Activated naive CD4-positive, alpha-beta T cell treated with anti-CD3 and anti-CD28 coated beads, Interleukin-2, amount 50 U/mL, for 24 hours (primary cell): ENCODE measurements at regions not wholly inside any gene's neighbourhood (a gene's known extent, or its start where the extent isn't known, plus 50 kb on each side); places are given as distances from the start of the nearest gene placed in this dataset.

Experiments used
- H3K27ac Mint-ChIP-seq: one replicate; pipeline ENCODE4 v1.8.0; 2021; ENCODE audit warnings: mild to moderate bottlenecking, mixed read lengths
- H3K27me3 Mint-ChIP-seq: one replicate; pipeline ENCODE4 v1.8.0; 2021; ENCODE audit warnings: mixed read lengths
- H3K36me3 Mint-ChIP-seq: one replicate; pipeline ENCODE4 v1.8.0; 2021; ENCODE audit warnings: mixed read lengths
- H3K4me1 Mint-ChIP-seq: one replicate; pipeline ENCODE4 v1.8.0; 2021; ENCODE audit warnings: mixed read lengths
- H3K4me3 Mint-ChIP-seq: one replicate; pipeline ENCODE4 v1.8.0; 2021; ENCODE audit warnings: mild to moderate bottlenecking, mixed read lengths
- H3K9me3 Mint-ChIP-seq: one replicate; pipeline ENCODE4 v1.8.0; 2021; ENCODE audit warnings: mixed read lengths

DNA sequence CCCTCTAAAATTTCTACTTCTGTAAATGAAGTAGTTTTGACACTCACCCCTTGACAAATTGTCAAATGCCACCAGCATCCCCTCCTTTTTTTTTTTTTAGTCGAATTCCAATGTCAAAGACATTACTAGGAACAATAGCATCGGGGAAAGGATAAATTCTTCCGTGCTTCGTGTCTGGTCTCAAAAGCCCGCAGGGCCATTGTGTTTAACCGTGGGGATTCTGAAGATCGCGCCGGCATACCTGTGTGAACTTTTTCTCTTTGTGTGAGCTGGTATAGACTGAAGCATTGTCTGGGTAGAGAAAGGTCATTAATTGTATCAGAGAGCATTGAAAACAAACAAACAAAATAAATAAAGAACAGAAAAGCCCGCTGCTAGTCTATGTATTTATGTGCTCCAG lies 313.9 kb downstream of the ASMT start:
- H3K27ac Mint-ChIP-seq: no peak overlapping the region
- no peaks in the 10 kb centered on the region for H3K4me1 Mint-ChIP-seq
- H3K4me3 Mint-ChIP-seq: no peak overlapping the region
- peaks cover 5% of the 10 kb centered on the region for H3K27me3 Mint-ChIP-seq
- no peaks in the 10 kb centered on the region for H3K9me3 Mint-ChIP-seq
- H3K36me3 Mint-ChIP-seq: peaks cover 2% of the 10 kb centered on the region

DNA sequence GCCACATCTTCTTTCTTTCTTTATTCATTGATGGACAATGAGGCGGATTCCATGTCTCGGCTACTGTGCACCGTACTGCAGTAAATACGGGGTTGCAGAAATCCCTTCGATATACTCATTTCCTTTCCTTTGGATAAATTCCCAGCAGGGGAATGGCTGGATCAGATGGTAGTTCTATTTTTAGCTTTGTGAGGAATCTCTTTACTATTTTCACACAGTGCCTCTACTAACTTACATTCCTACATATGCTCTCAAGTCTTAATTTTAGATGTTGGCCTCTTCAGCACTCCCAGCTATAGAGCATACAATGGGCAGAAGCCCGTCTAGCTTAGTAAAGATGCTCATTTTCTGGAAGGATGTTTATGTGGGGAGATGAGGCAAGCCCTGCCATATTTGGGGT lies 317.4 kb downstream of the ASMT start:
- H3K4me3 Mint-ChIP-seq: no peak overlapping the region

DNA sequence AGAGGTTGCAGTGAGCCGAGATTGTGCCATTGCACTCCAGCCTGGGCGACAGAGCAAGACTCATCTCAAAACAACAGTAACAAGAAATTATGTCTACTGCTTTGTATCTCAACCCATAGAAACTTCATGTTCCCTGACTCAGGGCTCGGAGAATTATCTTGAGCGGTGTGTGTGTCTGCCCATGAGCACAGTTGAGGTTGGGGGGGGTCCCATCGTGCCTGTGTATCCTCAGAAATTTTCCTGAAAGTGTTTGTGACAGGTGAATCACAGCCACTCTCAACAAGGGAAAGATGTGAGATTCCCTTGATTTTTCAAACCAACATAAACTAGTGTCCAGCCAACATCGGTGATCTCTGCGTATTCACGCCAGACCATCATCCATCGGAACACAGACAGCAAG lies 319.1 kb downstream of the ASMT start:
- peaks cover 8% of the 10 kb centered on the region for H3K9me3 Mint-ChIP-seq
- peaks cover 2% of the 10 kb centered on the region for H3K36me3 Mint-ChIP-seq
- no peak overlapping the region for H3K27ac Mint-ChIP-seq
- H3K27me3 Mint-ChIP-seq: peaks cover 2% of the 10 kb centered on the region
- H3K4me1 Mint-ChIP-seq: peaks cover 10% of the 10 kb centered on the region
- H3K4me3 Mint-ChIP-seq: no peak overlapping the region

More for the DNA sequence above, 317.4 kb downstream of the ASMT start:
- H3K4me1 Mint-ChIP-seq: no peaks in the 10 kb centered on the region
- H3K9me3 Mint-ChIP-seq: no peaks in the 10 kb centered on the region
- no peak overlapping the region for H3K27ac Mint-ChIP-seq
- peaks cover 2% of the 10 kb centered on the region for H3K36me3 Mint-ChIP-seq
- H3K27me3 Mint-ChIP-seq: peaks cover 2% of the 10 kb centered on the region

DNA sequence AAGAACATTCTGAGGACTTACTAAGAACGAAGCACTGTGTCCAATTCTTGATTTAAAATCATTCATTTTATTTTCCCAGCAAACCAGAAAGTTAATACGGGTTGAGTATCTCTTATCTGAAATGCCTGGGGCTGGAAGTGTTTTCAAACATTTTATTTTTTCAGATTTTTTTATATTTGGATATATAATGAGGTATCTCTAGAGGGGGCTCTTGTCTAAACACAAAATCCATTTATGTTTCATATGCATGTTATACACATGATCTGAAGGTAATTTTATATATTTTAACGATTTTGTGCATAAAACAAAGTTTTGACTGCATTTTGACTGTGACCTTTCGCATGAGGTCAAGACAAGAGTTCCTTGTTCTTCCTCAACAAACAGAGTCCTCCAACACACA lies 320.9 kb downstream of the ASMT start:
- Mint-ChIP-seq H3K9me3 (peaks cover 10% of the 10 kb centered on the region), H3K4me3 (no peak overlapping the region), H3K4me1 (peaks cover 10% of the 10 kb centered on the region), H3K27ac (no peak overlapping the region), H3K36me3 (peaks cover 2% of the 10 kb centered on the region), H3K27me3 (peaks cover 2% of the 10 kb centered on the region)

DNA sequence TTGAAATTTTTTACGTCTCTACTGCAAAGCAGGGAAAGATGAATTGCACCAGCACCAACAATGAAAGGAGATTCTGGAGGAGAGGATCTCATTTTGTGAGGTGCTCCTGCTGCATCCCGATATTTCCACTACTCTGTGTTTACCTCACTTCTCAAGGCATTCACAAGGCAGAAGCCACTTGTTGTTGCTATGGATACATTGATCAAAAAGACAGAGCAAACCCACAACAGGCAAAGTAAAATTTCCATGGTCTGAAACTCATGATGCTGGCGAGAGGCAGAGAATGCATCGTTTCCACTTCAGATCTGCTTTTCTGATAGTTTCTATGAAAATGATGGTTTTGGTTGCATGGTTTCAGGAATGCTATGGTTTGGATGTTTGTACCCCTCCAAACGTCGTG lies 323.3 kb downstream of the ASMT start:
- Mint-ChIP-seq H3K27ac (no peak overlapping the region), H3K36me3 (no peaks in the 10 kb centered on the region), H3K27me3 (no peaks in the 10 kb centered on the region), H3K4me1 (peaks cover 10% of the 10 kb centered on the region), H3K9me3 (peaks cover 10% of the 10 kb centered on the region), H3K4me3 (no peak overlapping the region)

DNA sequence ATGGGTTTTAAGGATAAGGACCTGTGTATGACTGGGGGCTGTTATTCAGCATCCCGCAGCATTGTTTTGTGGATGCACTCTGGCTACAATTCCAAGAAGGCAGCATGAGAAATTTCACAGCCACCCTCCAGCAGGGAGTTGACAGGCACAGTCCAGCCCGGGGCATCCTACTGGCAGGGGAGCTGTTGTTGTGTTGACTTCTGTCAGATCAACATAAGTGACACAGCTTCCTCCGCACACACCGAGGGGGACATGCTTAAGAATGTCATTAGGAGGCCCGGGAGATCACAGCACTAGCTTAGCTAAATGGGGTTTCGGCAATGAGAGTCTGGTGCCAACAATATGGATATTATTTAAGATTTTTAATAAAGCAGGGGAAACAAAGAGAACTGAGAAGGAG lies 326.5 kb downstream of the ASMT start:
- Mint-ChIP-seq H3K36me3 (no peaks in the 10 kb centered on the region), H3K9me3 (peaks cover 10% of the 10 kb centered on the region), H3K4me3 (no peak overlapping the region), H3K27me3 (no peaks in the 10 kb centered on the region), H3K27ac (no peak overlapping the region), H3K4me1 (peaks cover 10% of the 10 kb centered on the region)

DNA sequence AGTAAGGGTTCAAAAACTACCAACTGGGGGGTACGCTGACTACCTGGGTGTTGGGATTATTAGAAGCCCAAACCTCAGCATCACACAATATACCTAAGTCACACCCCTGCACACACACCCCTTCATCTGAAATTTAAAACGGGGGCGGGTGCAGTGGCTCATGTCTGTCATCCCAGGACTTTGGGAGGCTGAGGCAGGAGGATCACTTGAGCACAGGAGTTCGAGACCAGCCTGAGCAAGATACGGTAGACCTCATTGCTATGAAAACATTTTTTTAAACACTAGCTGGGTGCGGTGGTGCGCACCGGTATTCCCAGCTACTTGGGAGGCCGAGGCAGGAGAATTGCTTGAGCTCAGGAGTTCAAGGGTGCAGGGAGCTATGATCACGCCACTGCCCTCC lies 331.0 kb downstream of the ASMT start:
- Mint-ChIP-seq H3K36me3 (no peaks in the 10 kb centered on the region), H3K4me3 (no peak overlapping the region), H3K4me1 (no peaks in the 10 kb centered on the region), H3K9me3 (no peaks in the 10 kb centered on the region), H3K27ac (no peak overlapping the region), H3K27me3 (no peaks in the 10 kb centered on the region)

DNA sequence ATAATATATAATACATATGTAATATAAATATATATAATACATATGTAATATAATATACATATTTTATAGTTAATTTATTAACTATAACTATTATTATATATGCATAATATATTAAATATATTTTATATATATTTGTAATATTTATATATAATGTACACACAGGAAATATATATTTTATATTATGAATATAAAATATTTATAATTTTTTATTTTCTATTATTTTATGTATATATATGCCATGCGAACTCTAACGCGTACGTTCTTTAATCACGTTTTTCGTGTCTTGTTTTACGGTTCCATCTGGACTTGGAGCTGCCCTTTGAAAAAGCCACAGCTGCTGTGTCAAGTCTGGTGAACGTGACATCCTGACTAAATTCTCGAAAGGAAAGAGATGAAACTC lies 332.1 kb downstream of the ASMT start:
- Mint-ChIP-seq H3K27me3 (no peaks in the 10 kb centered on the region), H3K4me1 (no peaks in the 10 kb centered on the region), H3K27ac (no peak overlapping the region), H3K9me3 (no peaks in the 10 kb centered on the region), H3K4me3 (no peak overlapping the region), H3K36me3 (no peaks in the 10 kb centered on the region)
